Retinal pigment epithelial cell (primary cell): ENCODE measurements at regions not wholly inside any gene's neighbourhood (a gene's known extent, or its start where the extent isn't known, plus 50 kb on each side); places are given as distances from the start of the nearest gene placed in this dataset.

Experiments used
- DNase-seq: peaks from one replicate; pipeline ENCODE4 v3.0.0-alpha.2; 2010; ENCODE audit warnings: low read depth
- H3K4me3 ChIP-seq: 2 replicates; pipeline ENCODE4 v1.5.1; 2011; ENCODE audit warnings: mild to moderate bottlenecking, low read length, control low read depth, moderate library complexity
- TF ChIP-seq, protein P1 (sequence below): conservative IDR thresholded peaks from 2 replicates; pipeline ENCODE4 v1.5.1; 2011; ENCODE audit warnings: low read depth, low read length, control low read depth, inconsistent platforms

GRCh38 chr16:52237823-52238222, 309.1 kb downstream of the TOX3 start:
- TF ChIP-seq, protein P1, sequence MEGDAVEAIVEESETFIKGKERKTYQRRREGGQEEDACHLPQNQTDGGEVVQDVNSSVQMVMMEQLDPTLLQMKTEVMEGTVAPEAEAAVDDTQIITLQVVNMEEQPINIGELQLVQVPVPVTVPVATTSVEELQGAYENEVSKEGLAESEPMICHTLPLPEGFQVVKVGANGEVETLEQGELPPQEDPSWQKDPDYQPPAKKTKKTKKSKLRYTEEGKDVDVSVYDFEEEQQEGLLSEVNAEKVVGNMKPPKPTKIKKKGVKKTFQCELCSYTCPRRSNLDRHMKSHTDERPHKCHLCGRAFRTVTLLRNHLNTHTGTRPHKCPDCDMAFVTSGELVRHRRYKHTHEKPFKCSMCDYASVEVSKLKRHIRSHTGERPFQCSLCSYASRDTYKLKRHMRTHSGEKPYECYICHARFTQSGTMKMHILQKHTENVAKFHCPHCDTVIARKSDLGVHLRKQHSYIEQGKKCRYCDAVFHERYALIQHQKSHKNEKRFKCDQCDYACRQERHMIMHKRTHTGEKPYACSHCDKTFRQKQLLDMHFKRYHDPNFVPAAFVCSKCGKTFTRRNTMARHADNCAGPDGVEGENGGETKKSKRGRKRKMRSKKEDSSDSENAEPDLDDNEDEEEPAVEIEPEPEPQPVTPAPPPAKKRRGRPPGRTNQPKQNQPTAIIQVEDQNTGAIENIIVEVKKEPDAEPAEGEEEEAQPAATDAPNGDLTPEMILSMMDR: no peak
- H3K4me3 ChIP-seq: no peak overlapping the region
- DNase-seq: no peak

DNA sequence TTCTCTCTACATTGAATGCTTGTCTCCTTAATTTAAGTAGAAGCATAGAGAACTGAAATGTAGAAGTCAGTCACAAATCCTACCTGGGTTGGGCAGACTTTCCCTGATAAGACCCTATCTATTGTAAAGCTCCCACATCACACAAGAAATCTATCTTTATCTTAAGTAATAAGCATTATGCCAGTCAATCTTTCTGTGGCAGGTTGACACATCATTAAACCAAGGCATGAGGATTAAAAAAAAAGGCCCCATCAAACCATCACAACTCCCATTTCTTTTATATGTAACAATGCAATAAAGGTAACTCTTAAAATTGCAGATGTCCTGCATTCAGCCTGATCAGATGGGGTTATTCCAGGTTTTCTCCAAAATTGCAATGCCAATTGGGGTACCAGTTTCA, 311.8 kb downstream of the TOX3 start:
- no peak overlapping the region for H3K4me3 ChIP-seq
- TF ChIP-seq, protein P1: no peak
- no peak for DNase-seq

DNA sequence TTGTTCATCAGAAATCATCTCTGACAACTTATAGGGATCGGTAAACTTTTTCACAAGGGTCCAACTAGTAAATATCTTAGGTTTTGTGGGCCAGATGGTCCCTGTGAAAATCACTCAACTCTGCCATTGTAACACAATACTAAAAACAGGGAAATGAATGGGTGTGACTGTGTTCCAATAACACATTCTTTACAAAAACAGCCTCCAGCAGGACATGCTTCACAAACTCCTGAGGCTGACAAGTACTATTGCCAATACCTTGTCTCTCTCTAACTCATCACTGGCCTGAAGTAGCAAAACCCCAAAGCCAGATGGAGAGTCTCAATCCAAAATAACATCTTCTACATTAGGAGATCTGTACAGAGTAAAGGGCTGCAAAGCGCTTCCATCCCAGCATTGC, 312.3 kb downstream of the TOX3 start:
- no peak for DNase-seq
- no peak overlapping the region for H3K4me3 ChIP-seq
- TF ChIP-seq, protein P1: no peak

DNA sequence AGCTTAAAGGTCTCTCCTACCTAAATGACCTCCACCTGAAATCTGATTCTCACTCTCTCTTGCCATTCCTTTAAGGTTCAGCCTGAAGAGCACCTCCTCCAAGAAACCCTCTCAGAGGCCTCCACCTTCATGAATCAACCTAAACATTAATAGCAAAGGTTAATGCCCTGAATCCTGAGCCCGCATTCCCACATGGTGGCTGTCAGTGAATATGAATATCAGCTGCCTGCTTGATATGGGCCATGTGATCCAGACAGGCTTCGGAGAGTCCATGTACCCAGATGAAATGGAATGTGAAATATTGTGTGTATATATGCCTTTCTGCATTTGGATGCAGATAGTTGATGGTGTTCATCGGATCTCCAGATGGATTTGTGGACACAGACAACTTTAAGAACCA, 317.5 kb downstream of the TOX3 start:
- TF ChIP-seq, protein P1: no peak
- no peak overlapping the region for H3K4me3 ChIP-seq
- no peak for DNase-seq

GRCh38 chr16:52227851-52228250, 319.1 kb downstream of the TOX3 start:
- TF ChIP-seq, protein P1: no peak
- DNase-seq: no peak
- no peak overlapping the region for H3K4me3 ChIP-seq

- DNase-seq: no peak
- H3K4me3 ChIP-seq: no peak overlapping the region
These were observed 334.1 kb downstream of the TOX3 start for GRCh38 chr16:52212841-52213240.

GRCh38 chr16:52209227-52209626, 337.7 kb downstream of the TOX3 start:
- TF ChIP-seq, protein P1: no peak
- H3K4me3 ChIP-seq: no peak overlapping the region
- no peak for DNase-seq

More at GRCh38 chr16:52212841-52213240, 334.1 kb downstream of the TOX3 start:
- TF ChIP-seq, protein P1: no peak
